Panc1 (cell line): ENCODE measurements at regions not wholly inside any gene's neighbourhood (a gene's known extent, or its start where the extent isn't known, plus 50 kb on each side); places are given as distances from the start of the nearest gene placed in this dataset.

Source experiments
- POLR2AphosphoS5 ChIP-seq: IDR thresholded peaks from 2 replicates; pipeline ENCODE4 v1.6.1; 2012; ENCODE audit warnings: mild to moderate bottlenecking, low read depth, low read length, moderate library complexity
- TF ChIP-seq, protein P1 (sequence below), 2 experiments: IDR thresholded peaks; 2 replicates each; pipeline ENCODE4 v1.6.1; 2011 to 2012; ENCODE audit warnings: low read depth in 2 of 2, control low read depth in 1 of 2, low read length in 1 of 2, mild to moderate bottlenecking in 1 of 2, moderate library complexity in 1 of 2; ENCODE audit not compliant: insufficient read depth in 1 of 2

DNA sequence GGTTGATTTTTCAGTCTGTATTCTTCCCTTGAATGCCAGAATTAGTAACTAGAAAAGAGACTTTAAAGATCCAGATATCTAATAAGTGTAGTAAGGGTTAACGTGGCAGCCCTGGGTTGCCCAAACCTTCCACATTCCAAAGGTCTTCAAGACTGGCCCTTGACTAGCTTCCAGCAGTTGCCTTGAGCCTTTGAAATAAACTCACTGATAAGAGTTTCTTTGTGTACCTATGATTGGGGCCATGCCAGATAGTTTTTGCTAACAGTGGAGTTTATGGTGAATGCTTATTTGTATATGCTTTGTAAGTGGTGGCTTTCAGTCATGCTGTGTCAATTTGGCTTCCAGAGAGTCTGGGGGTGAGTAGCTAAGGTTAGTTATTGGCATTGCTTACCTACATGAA lies 722.3 kb downstream of the RNF144A start:
- no peak for TF ChIP-seq POLR2AphosphoS5
- TF ChIP-seq, protein P1, sequence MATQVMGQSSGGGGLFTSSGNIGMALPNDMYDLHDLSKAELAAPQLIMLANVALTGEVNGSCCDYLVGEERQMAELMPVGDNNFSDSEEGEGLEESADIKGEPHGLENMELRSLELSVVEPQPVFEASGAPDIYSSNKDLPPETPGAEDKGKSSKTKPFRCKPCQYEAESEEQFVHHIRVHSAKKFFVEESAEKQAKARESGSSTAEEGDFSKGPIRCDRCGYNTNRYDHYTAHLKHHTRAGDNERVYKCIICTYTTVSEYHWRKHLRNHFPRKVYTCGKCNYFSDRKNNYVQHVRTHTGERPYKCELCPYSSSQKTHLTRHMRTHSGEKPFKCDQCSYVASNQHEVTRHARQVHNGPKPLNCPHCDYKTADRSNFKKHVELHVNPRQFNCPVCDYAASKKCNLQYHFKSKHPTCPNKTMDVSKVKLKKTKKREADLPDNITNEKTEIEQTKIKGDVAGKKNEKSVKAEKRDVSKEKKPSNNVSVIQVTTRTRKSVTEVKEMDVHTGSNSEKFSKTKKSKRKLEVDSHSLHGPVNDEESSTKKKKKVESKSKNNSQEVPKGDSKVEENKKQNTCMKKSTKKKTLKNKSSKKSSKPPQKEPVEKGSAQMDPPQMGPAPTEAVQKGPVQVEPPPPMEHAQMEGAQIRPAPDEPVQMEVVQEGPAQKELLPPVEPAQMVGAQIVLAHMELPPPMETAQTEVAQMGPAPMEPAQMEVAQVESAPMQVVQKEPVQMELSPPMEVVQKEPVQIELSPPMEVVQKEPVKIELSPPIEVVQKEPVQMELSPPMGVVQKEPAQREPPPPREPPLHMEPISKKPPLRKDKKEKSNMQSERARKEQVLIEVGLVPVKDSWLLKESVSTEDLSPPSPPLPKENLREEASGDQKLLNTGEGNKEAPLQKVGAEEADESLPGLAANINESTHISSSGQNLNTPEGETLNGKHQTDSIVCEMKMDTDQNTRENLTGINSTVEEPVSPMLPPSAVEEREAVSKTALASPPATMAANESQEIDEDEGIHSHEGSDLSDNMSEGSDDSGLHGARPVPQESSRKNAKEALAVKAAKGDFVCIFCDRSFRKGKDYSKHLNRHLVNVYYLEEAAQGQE (IDR thresholded peaks at IDR 0.05; ENCODE audit: insufficient read depth in 1 of 2, low read depth in 2 of 2, low read length in 1 of 2), result no peak
